Upper lobe of right lung (tissue), 1 donor: ENCODE measurements at regions not wholly inside any gene's neighbourhood (a gene's known extent, or its start where the extent isn't known, plus 50 kb on each side); places are given as distances from the start of the nearest gene placed in this dataset.

Experiments used
- ATAC-seq: fragments of 200-7000 bp; cut with Tn5 transposase; one replicate; pipeline ENCODE4 v1.9.1; 2020; ENCODE audit warnings: mild to moderate bottlenecking, moderate library complexity
- DNase-seq: peaks from one replicate; pipeline ENCODE4 v3.0.0-alpha.2; 2020
- H3K27ac ChIP-seq: fragments of 200-600 bp; one replicate; pipeline ENCODE4 v1.8.0; 2022
- H3K27me3 ChIP-seq: fragments of 200-600 bp; one replicate; pipeline ENCODE4 v1.8.0; 2022; ENCODE audit warnings: mild to moderate bottlenecking
- H3K36me3 ChIP-seq: fragments of 200-600 bp; one replicate; pipeline ENCODE4 v1.8.0; 2022
- H3K4me1 ChIP-seq: fragments of 200-600 bp; one replicate; pipeline ENCODE4 v1.8.0; 2022
- H3K4me3 ChIP-seq: fragments of 200-600 bp; one replicate; pipeline ENCODE4 v1.8.0; 2022; ENCODE audit warnings: mild to moderate bottlenecking
- H3K9me3 ChIP-seq: fragments of 200-600 bp; one replicate; pipeline ENCODE4 v1.8.0; 2022
- CTCF ChIP-seq: fragments of 200-600 bp; IDR thresholded peaks from one replicate; pipeline ENCODE4 v1.8.0; 2022; ENCODE audit warnings: antibody characterized with exemption
- intact Hi-C: fragments of 100-400 bp; cut with DNase I; formaldehyde crosslinking; loops from one replicate; pipeline ENCODE4 v1.11.0; 2022
- donor health status: DM: no; HTN: yes; CAD: no; lungs with severe emphysema.

- H3K27ac ChIP-seq = no peak overlapping the region
- intact Hi-C loops = no loop called here
- H3K9me3 ChIP-seq = no peaks in the 10 kb centered on the region
- no peak for TF ChIP-seq CTCF
- DNase-seq (no peak), ATAC-seq (no peak)
- H3K27me3 ChIP-seq = no peaks in the 10 kb centered on the region
- no peak overlapping the region for H3K4me3 ChIP-seq
- no peaks in the 10 kb centered on the region for H3K36me3 ChIP-seq
- no peaks in the 10 kb centered on the region for H3K4me1 ChIP-seq
Measured at GRCh38 chr4:155488691-155489090, 111.9 kb upstream of the MAP9 start.

- H3K27me3 ChIP-seq = no peaks in the 10 kb centered on the region
- DNase-seq (no peak), ATAC-seq (no peak)
- TF ChIP-seq CTCF = no peak
- no peaks in the 10 kb centered on the region for H3K36me3 ChIP-seq
- H3K4me1 ChIP-seq = no peaks in the 10 kb centered on the region
- intact Hi-C loops = no loop called here
- no peaks in the 10 kb centered on the region for H3K9me3 ChIP-seq
- no peak overlapping the region for H3K4me3 ChIP-seq
- H3K27ac ChIP-seq = no peak overlapping the region
Measured at GRCh38 chr4:155487210-155487609, 110.4 kb upstream of the MAP9 start.

- H3K9me3 ChIP-seq = no peaks in the 10 kb centered on the region
- no peak overlapping the region for H3K4me3 ChIP-seq
- no peak overlapping the region for H3K27ac ChIP-seq
- intact Hi-C loops = no loop called here
- DNase-seq (no peak), ATAC-seq (no peak)
- no peaks in the 10 kb centered on the region for H3K4me1 ChIP-seq
- no peaks in the 10 kb centered on the region for H3K36me3 ChIP-seq
- TF ChIP-seq CTCF = no peak
- no peaks in the 10 kb centered on the region for H3K27me3 ChIP-seq
Measured at GRCh38 chr4:155481150-155481549, 104.4 kb upstream of the MAP9 start.

GRCh38 chr4:155479835-155480234 is 103.1 kb upstream of the MAP9 start:
- intact Hi-C loops = no loop called here
- no peaks in the 10 kb centered on the region for H3K4me1 ChIP-seq
- no peak overlapping the region for H3K27ac ChIP-seq
- H3K9me3 ChIP-seq = no peaks in the 10 kb centered on the region
- ATAC-seq (no peak), DNase-seq (no peak)
- H3K4me3 ChIP-seq = no peak overlapping the region
- H3K27me3 ChIP-seq = no peaks in the 10 kb centered on the region
- no peaks in the 10 kb centered on the region for H3K36me3 ChIP-seq
- no peak for TF ChIP-seq CTCF

GRCh38 chr4:155478336-155478835 is 101.6 kb upstream of the MAP9 start:
- Histone ChIP-seq H3K27ac (no peak overlapping the region), H3K4me1 (no peaks in the 10 kb centered on the region), H3K9me3 (no peaks in the 10 kb centered on the region), H3K27me3 (no peaks in the 10 kb centered on the region), H3K36me3 (no peaks in the 10 kb centered on the region), H3K4me3 (no peak overlapping the region)
- DNase-seq (no peak), ATAC-seq (no peak)
- TF ChIP-seq CTCF = no peak
- intact Hi-C loops = no loop called here

- ATAC-seq (no peak), DNase-seq (no peak)
- Histone ChIP-seq H3K27me3 (no peaks in the 10 kb centered on the region), H3K9me3 (no peaks in the 10 kb centered on the region), H3K4me1 (no peaks in the 10 kb centered on the region), H3K4me3 (no peak overlapping the region), H3K27ac (no peak overlapping the region), H3K36me3 (no peaks in the 10 kb centered on the region)
- no peak for TF ChIP-seq CTCF
- intact Hi-C loops = no loop called here
Measured at GRCh38 chr4:155474758-155475157, 98.0 kb upstream of the MAP9 start.
